Gastroesophageal sphincter (tissue), 2 donors: ENCODE measurements at regions not wholly inside any gene's neighbourhood (a gene's known extent, or its start where the extent isn't known, plus 50 kb on each side); places are given as distances from the start of the nearest gene placed in this dataset.

Experiments
- EP300 ChIP-seq: sonication (generic); formaldehyde crosslinking; IDR thresholded peaks from one replicate; pipeline ENCODE4 v1.6.1; 2017; ENCODE audit warnings: antibody characterized with exemption, mild to moderate bottlenecking
- POLR2A ChIP-seq, 2 donors: fragments of 450-650 bp; IDR thresholded peaks; one replicate each; pipeline ENCODE4 v1.6.1; 2017; ENCODE audit warnings: antibody characterized with exemption in 2 of 2, mild to moderate bottlenecking in 2 of 2, moderate library complexity in 1 of 2
- POLR2AphosphoS5 ChIP-seq: sonication (generic); formaldehyde crosslinking; IDR thresholded peaks from one replicate; pipeline ENCODE4 v1.6.1; 2017; ENCODE audit warnings: antibody characterized with exemption

DNA sequence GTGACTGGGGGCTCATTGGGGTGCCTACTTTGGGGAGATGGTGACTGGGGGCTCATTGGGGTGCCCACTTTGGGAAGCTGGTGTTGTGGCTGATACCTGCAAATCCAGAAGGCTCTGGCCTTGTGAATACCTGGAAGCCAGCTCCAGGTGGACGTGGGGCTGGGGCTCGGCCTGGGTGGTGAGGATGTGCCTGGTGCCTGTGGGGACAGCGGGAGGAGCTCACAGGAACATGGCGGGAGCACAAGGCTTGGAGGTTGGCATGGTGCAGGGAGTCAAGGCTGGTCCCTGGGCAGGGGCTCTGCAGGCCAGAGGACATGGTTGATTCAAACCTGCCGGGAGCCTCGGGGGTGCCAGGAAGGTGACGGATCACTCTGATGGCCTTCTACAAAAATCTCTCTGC lies 1165.7 kb downstream of the BRD1 start:
- no peak for TF ChIP-seq POLR2AphosphoS5
- TF ChIP-seq EP300, result no peak
- no peak for TF ChIP-seq POLR2A (IDR thresholded peaks at IDR 0.05)
